ENCODE measurements at regions not wholly inside any gene's neighbourhood (a gene's known extent, or its start where the extent isn't known, plus 50 kb on each side); places are given as distances from the start of the nearest gene placed in this dataset.

DNA sequence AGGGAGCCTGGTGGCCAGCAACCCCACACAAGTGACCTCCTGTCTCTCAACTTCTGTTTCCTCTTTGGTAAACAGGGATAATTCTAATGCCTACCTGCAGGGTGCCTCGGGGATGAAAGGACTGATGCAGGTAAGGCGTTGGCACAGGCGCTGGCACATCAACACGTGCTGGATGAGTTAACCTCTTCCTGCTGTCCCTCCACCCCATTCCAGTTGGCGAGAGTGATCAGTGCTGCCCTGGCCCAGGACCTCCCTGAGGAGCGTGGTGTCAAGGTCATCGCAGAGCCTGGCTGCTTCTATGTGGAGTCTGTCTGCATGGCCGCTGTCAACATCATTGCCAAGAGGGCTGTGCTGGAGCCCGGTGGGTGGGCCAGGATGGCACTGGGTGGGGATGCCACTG lies 69.1 kb upstream of the TINAGL1 start:
- TF ChIP-seq POLR2A (IDR thresholded peaks at IDR 0.05), result no peak
- TF ChIP-seq, protein P1, sequence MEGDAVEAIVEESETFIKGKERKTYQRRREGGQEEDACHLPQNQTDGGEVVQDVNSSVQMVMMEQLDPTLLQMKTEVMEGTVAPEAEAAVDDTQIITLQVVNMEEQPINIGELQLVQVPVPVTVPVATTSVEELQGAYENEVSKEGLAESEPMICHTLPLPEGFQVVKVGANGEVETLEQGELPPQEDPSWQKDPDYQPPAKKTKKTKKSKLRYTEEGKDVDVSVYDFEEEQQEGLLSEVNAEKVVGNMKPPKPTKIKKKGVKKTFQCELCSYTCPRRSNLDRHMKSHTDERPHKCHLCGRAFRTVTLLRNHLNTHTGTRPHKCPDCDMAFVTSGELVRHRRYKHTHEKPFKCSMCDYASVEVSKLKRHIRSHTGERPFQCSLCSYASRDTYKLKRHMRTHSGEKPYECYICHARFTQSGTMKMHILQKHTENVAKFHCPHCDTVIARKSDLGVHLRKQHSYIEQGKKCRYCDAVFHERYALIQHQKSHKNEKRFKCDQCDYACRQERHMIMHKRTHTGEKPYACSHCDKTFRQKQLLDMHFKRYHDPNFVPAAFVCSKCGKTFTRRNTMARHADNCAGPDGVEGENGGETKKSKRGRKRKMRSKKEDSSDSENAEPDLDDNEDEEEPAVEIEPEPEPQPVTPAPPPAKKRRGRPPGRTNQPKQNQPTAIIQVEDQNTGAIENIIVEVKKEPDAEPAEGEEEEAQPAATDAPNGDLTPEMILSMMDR (IDR thresholded peaks at IDR 0.05), result no peak

Measured in thyroid gland (tissue), 4 donors.